ENCODE measurements at regions not wholly inside any gene's neighbourhood (a gene's known extent, or its start where the extent isn't known, plus 50 kb on each side); places are given as distances from the start of the nearest gene placed in this dataset.
A peak's percentile ranks its signal among the peaks of the same experiment; 100 is the strongest.
"Not testable (repeated sequence)": the region's sequence is repeated elsewhere in the genome, so short reads cannot be mapped to it uniquely, and the experiment has no call there.

GRCh38 chr17:70888324-70888723 is 719.0 kb downstream of the KCNJ2 start:
- no peak for DNase-seq

GRCh38 chr17:70891306-70891705 is 722.0 kb downstream of the KCNJ2 start:
- DNase-seq: no peak

- DNase-seq: no peak
Observed at GRCh38 chr17:70892527-70892926, 723.2 kb downstream of the KCNJ2 start.

- DNase-seq: peak; percentile 10
Observed at GRCh38 chr17:70896843-70897242, 727.5 kb downstream of the KCNJ2 start.

DNA sequence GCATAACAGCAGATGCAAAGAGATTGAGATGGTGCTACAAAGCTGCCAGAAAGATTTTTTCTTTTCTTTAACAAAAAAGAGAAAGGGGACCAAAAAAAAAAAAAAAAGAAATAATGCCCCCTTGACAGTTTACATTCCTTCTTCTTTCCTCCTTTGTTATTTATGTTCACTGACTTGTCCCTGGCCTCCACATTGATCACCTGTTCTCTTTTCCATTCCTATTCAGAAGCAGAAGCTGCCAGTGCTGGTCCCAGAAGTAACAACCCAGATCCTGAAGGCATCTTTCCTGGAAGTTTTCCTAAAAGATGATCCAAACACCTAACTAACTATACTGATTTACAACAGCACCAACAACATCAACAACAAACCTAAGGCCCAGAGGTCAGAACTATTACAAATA is 728.1 kb downstream of the KCNJ2 start:
- no peak for DNase-seq

DNA sequence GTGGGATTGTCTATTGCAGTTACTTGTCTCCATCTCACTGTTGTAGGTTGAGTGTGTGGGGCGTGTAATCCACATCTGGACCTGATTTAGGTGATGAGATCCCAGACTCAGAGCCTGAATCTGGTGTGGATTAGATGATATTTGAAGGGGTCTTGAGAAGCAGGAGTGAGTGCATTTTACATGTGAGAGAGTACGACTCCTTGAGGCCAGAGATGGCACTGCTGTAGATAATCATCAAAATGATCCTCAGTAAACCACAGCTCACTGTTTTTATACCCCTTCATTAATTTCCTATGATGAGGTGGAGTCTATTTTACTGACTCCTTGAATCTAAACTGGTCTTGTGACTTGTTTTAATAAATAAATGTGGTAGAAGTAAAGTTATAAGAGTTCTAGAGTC is 732.5 kb downstream of the KCNJ2 start:
- DNase-seq: no peak

GRCh38 chr17:70905796-70906195 is 736.5 kb downstream of the KCNJ2 start:
- DNase-seq: peak; percentile 95

DNA sequence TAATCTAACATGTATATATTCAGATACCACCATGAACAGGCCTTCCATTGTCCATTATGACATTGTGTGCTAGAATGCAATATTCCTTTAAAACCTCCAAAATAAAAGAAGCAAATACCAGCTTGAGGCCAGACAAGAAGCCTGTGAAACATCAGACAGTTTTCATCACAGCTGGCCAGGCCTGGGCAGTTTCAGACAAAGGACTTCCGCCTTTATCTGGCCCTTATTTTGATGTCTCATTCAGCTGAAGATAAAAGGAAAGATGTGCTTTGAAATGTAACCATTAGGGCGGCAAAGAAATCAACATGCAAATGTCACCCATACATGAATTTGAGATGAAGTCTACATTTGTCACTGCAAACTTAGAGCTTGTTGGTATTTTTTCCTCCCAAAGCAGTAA is 737.5 kb downstream of the KCNJ2 start:
- no peak for DNase-seq

- DNase-seq: no peak
Observed at GRCh38 chr17:70912716-70913485, 743.6 kb downstream of the KCNJ2 start.

- no peak for DNase-seq
Observed at GRCh38 chr17:70916469-70916868, 747.1 kb downstream of the KCNJ2 start.

- DNase-seq: no peak
Observed at GRCh38 chr17:70919241-70919640, 749.9 kb downstream of the KCNJ2 start.

- no peak for DNase-seq
Observed at GRCh38 chr17:70920416-70920815, 751.1 kb downstream of the KCNJ2 start.

- DNase-seq: no peak
Observed at GRCh38 chr17:70922268-70922667, 752.9 kb downstream of the KCNJ2 start.

GRCh38 chr17:70924776-70925175 is 755.4 kb downstream of the KCNJ2 start:
- no peak for DNase-seq

DNA sequence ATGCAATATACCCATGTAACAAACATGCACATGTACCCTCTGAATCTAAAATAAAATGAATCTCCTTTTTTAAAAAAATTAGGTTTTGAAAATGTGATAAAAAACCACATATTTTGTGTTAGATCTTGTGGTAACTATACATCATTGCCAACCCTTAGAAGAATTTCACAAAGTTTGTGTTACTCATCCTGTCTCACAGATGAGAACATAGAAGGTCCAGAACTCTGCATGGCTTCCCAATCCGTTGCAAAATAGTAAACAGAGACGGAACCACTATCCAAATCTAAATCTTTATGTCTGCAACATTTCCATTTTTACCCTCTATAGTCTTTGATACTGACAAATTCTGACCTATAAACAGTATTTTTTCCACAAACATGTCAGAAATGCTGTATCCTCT is 759.9 kb downstream of the KCNJ2 start:
- DNase-seq: no peak

DNA sequence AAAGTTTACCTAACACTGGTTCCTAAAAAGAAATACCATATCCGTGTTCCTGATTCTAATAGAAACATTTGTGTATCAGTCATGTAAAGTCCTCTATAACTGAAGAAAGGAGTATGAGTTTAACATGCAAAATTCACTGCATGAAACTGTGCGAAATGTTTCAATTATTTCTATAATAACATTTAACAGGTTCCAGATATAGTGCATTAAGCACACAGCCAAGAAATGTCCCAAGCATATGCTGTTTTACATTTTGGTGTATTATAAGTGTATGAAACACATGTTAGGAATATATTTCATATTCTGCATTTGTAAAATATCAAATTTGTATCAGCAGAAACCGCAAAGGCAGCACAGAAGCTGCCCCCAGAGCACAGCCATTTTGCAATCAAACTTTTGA is 764.9 kb downstream of the KCNJ2 start:
- DNase-seq: no peak

GRCh38 chr17:70934835-70935234 is 765.5 kb downstream of the KCNJ2 start:
- DNase-seq: no peak

DNA sequence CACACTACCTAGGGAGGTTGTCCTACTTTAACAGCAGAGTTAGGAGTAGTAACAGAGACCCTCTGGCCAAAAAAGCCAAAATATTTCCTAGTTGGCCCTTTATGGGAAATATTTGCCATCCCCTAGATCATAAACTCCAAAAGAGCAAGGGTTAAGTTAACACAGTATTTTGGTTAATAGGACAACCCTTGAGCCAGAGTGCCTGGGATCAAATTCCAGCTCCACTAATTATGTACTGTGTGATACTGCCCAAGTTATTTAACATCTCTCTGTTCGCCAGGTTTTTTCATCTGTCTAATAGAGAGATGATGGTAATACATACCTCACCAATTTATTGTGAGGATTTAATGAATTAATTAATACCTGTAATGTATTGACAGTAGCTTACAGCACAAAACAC is 767.4 kb downstream of the KCNJ2 start:
- no peak for DNase-seq

DNA sequence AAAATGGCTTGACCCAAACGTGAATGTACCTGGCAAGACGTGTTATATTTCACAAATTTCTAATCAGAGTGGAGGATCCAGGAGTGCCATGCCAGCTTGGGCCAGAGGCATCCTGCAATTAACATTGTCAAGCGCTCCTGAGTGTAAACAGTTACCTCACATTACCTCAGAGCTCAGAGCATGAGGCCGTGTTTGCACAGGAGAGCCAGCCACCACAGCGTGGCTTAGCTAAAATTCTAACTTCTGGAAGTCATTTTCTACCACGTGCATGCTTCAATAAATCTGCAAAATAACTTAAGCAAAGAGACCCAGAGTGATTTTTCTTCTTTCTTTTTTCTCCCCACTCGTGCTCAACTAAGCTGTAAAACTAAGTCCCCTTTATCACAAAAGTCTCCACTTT is 769.0 kb downstream of the KCNJ2 start:
- no peak for DNase-seq

- DNase-seq: no peak
Observed at GRCh38 chr17:70945386-70945785, 776.1 kb downstream of the KCNJ2 start.

DNA sequence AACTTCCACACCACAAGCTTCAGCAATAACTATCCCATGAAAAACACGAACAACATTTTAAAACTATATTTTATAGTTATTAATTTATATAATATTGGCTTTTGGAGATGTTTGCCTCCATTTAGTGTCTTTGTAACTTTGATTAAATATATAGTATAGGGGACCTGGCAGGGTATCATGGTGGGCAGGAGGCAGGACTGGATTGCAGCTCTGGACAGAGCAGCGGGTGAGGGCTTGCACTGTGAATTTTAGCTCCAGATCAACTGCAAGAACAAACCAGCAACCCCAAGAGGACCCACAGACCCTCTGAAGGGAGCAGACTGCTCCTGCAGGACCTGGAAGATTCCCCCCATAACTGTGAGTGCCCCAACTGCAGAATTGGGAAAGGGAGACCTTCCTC is 777.9 kb downstream of the KCNJ2 start:
- DNase-seq: no peak

GRCh38 chr17:70947636-70948565 is 778.6 kb downstream of the KCNJ2 start:
- no peak for DNase-seq

- DNase-seq: not testable (repeated sequence)
Observed at GRCh38 chr17:70953140-70953539, 783.8 kb downstream of the KCNJ2 start.

GRCh38 chr17:70955441-70955840 is 786.1 kb downstream of the KCNJ2 start:
- no peak for DNase-seq

Measured in EL (cell line).